ENCODE measurements at regions not wholly inside any gene's neighbourhood (a gene's known extent, or its start where the extent isn't known, plus 50 kb on each side); places are given as distances from the start of the nearest gene placed in this dataset.

GRCh38 chr4:27930291-27930690, 1069.7 kb downstream of the STIM2 start:
- intact Hi-C loops (cut with micrococcal nuclease; ENCODE audit: unreplicated experiment): no loop called here

GRCh38 chr4:27930976-27931375, 1070.3 kb downstream of the STIM2 start:
- in situ Hi-C loops (cut with HindIII; ENCODE audit: low pct_unique_long_range_greater_than_20kb, low sequenced_read_pairs) (no loop called here), intact Hi-C loops (cut with micrococcal nuclease; ENCODE audit: unreplicated experiment) (no loop called here)
- Histone ChIP-seq H3K4me1 (ENCODE audit: control insufficient read depth, insufficient read depth, low read length) (no peaks in the 10 kb centered on the region), H3K9me3 (ENCODE audit: control insufficient read depth, insufficient read depth, low read depth, low read length) (no peaks in the 10 kb centered on the region), H3K36me3 (ENCODE audit: control insufficient read depth, insufficient read depth, low read length) (no peaks in the 10 kb centered on the region), H3K4me3 (ENCODE audit: low read depth in 2 of 2, low read length in 2 of 2) (no peak overlapping the region), H3K27me3 (ENCODE audit: control insufficient read depth, insufficient read depth, low read length) (no peaks in the 10 kb centered on the region), H3K27ac (ENCODE audit: low read length) (no peak overlapping the region)
- no peak for DNase-seq (ENCODE audit: low read depth, low spot score)
- TF ChIP-seq SIN3A (IDR thresholded peaks at IDR 0.05; ENCODE audit: borderline replicate concordance, insufficient read depth, low read depth, low read length) (no peak), REST (IDR thresholded peaks at IDR 0.05; ENCODE audit: insufficient read depth in 1 of 2, low read depth in 2 of 2, low read length in 1 of 2) (no peak), TCF7L2 (IDR thresholded peaks at IDR 0.05; ENCODE audit: low read depth, low read length) (no peak), CTCF (IDR thresholded peaks at IDR 0.05) (no peak), POLR2AphosphoS5 (IDR thresholded peaks at IDR 0.05; ENCODE audit: low read depth, low read length) (no peak)
- POLR2A ChIA-PET: no interaction called here
- CTCF ChIA-PET: no interaction called here
- no peak for ATAC-seq
- no TSS peak for BruUV-seq (replicated peaks)

More at GRCh38 chr4:27930291-27930690, 1069.7 kb downstream of the STIM2 start:
- Histone ChIP-seq H3K4me1 (ENCODE audit: control insufficient read depth, insufficient read depth, low read length) (no peaks in the 10 kb centered on the region), H3K4me3 (ENCODE audit: low read depth in 2 of 2, low read length in 2 of 2) (no peak overlapping the region), H3K9me3 (ENCODE audit: control insufficient read depth, insufficient read depth, low read depth, low read length) (no peaks in the 10 kb centered on the region), H3K27me3 (ENCODE audit: control insufficient read depth, insufficient read depth, low read length) (no peaks in the 10 kb centered on the region), H3K36me3 (ENCODE audit: control insufficient read depth, insufficient read depth, low read length) (no peaks in the 10 kb centered on the region), H3K27ac (ENCODE audit: low read length) (no peak overlapping the region)
- no TSS peak for BruUV-seq (replicated peaks)
- ChIA-PET POLR2A (no interaction called here), CTCF (no interaction called here)
- DNase-seq (ENCODE audit: low read depth, low spot score): no peak
- no peak for TF ChIP-seq TCF7L2 (IDR thresholded peaks at IDR 0.05; ENCODE audit: low read depth, low read length)
- no peak for TF ChIP-seq SIN3A (IDR thresholded peaks at IDR 0.05; ENCODE audit: borderline replicate concordance, insufficient read depth, low read depth, low read length)
- no peak for TF ChIP-seq REST (IDR thresholded peaks at IDR 0.05; ENCODE audit: insufficient read depth in 1 of 2, low read depth in 2 of 2, low read length in 1 of 2)
- TF ChIP-seq CTCF (IDR thresholded peaks at IDR 0.05): no peak
- no peak for TF ChIP-seq POLR2AphosphoS5 (IDR thresholded peaks at IDR 0.05; ENCODE audit: low read depth, low read length)
- ATAC-seq: no peak
- in situ Hi-C loops (cut with HindIII; ENCODE audit: low pct_unique_long_range_greater_than_20kb, low sequenced_read_pairs): no loop called here

Data from Panc1 (cell line).